GM18907 (cell line): ENCODE measurements at regions not wholly inside any gene's neighbourhood (a gene's known extent, or its start where the extent isn't known, plus 50 kb on each side); places are given as distances from the start of the nearest gene placed in this dataset.

ENCODE experiments used
- ATAC-seq: cut with Tn5 transposase; IDR thresholded peaks from one replicate; pipeline ENCODE4 v1.9.1; 2021; ENCODE audit warnings: mild to moderate bottlenecking, moderate library complexity; ENCODE audit not compliant: unreplicated experiment

- no peak for ATAC-seq
These were observed 864.1 kb downstream of the HACE1 start for GRCh38 chr6:103995571-103995970.

- no peak for ATAC-seq
These were observed 875.9 kb downstream of the HACE1 start for GRCh38 chr6:103983860-103984259.

- no peak for ATAC-seq
These were observed 876.7 kb downstream of the HACE1 start for GRCh38 chr6:103983011-103983410.

GRCh38 chr6:103982574-103982973, 877.1 kb downstream of the HACE1 start:
- ATAC-seq: no peak

- no peak for ATAC-seq
These were observed 880.4 kb downstream of the HACE1 start for GRCh38 chr6:103979308-103979707.

GRCh38 chr6:103937389-103937788, 922.3 kb downstream of the HACE1 start:
- ATAC-seq: no peak

- ATAC-seq: no peak
These were observed 934.4 kb downstream of the HACE1 start for GRCh38 chr6:103925317-103925716.

GRCh38 chr6:103910018-103910417, 949.7 kb downstream of the HACE1 start:
- ATAC-seq: no peak

GRCh38 chr6:103908898-103909297, 950.8 kb downstream of the HACE1 start:
- no peak for ATAC-seq

- no peak for ATAC-seq
These were observed 964.6 kb downstream of the HACE1 start for GRCh38 chr6:103895136-103895535.

GRCh38 chr6:103893141-103893581, 966.6 kb downstream of the HACE1 start:
- ATAC-seq: no peak

- ATAC-seq: no peak
These were observed 972.8 kb downstream of the HACE1 start for GRCh38 chr6:103886951-103887350.

GRCh38 chr6:103885446-103885845, 974.3 kb downstream of the HACE1 start:
- no peak for ATAC-seq

GRCh38 chr6:103879800-103880199, 979.9 kb downstream of the HACE1 start:
- no peak for ATAC-seq

- ATAC-seq: no peak
These were observed 984.5 kb downstream of the HACE1 start for GRCh38 chr6:103875221-103875620.

- ATAC-seq: no peak
These were observed 985.1 kb downstream of the HACE1 start for GRCh38 chr6:103874575-103874974.

GRCh38 chr6:103872678-103873077, 987.0 kb downstream of the HACE1 start:
- no peak for ATAC-seq

- no peak for ATAC-seq
These were observed 987.5 kb downstream of the HACE1 start for GRCh38 chr6:103872233-103872632.

GRCh38 chr6:103870970-103871369, 988.7 kb downstream of the HACE1 start:
- no peak for ATAC-seq

GRCh38 chr6:103862297-103862696, 997.4 kb downstream of the HACE1 start:
- ATAC-seq: no peak

GRCh38 chr6:103858003-103858402, 1001.7 kb downstream of the HACE1 start:
- ATAC-seq: no peak

GRCh38 chr6:103855750-103856149, 1004.0 kb downstream of the HACE1 start:
- ATAC-seq: no peak

GRCh38 chr6:103854059-103854458, 1005.7 kb downstream of the HACE1 start:
- no peak for ATAC-seq

- ATAC-seq: no peak
These were observed 1021.3 kb downstream of the HACE1 start for GRCh38 chr6:103838457-103838856.
